ENCODE measurements at regions not wholly inside any gene's neighbourhood (a gene's known extent, or its start where the extent isn't known, plus 50 kb on each side); places are given as distances from the start of the nearest gene placed in this dataset.

DNA sequence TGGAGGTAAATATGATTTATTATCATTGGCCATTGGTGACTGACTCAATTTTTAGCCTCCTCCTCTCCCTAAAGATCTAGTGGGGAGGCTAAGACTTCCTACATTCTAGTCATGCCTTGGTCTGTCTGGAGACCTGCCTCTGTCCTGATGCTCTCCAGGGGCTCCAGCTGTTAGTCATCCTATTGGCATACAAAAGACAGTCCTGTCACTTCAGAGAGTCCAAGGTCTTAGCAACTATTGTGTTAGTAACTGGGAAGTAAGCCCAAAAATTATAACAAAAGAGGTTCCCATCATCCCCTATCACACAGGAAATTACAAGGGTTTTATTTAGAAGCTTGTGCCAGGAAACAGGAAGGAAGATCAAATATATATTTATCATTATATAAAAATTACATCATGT is 400.6 kb upstream of the VSTM2A start:
- CTCF ChIA-PET: no interaction called here
- Histone ChIP-seq H3K4me2 (ENCODE audit: control insufficient read depth, insufficient read depth) (no peak overlapping the region), H3K79me2 (ENCODE audit: control insufficient read depth, insufficient read depth, low read length) (no peaks in the 10 kb centered on the region), H2AFZ (ENCODE audit: control insufficient read depth, low read depth, low read length) (no peak overlapping the region), H3K9me3 (replicated peaks; ENCODE audit: control insufficient read depth, insufficient read depth, low read length) (no peaks in the 10 kb centered on the region), H3K4me3 (no peak overlapping the region), H3K9ac (ENCODE audit: control insufficient read depth, insufficient read depth, low read length) (no peak overlapping the region), H3K36me3 (ENCODE audit: control insufficient read depth in 2 of 2, insufficient read depth in 2 of 2, low read length in 1 of 2) (no peaks in the 10 kb centered on the region), H3K27me3 (replicated peaks in 1 of 2; ENCODE audit: control insufficient read depth in 2 of 2, insufficient read depth in 2 of 2, low read length in 1 of 2) (no peaks in the 10 kb centered on the region), H3K4me1 (ENCODE audit: control insufficient read depth, insufficient read depth, low read length) (no peaks in the 10 kb centered on the region), H3K27ac (ENCODE audit: control insufficient read depth, insufficient read depth) (no peak overlapping the region), H4K20me1 (ENCODE audit: control insufficient read depth, insufficient read depth) (no peaks in the 10 kb centered on the region)
- POLR2A ChIA-PET: no interaction called here
- FAIRE-seq (no peak), DNase-seq (ENCODE audit: low read depth, low spot score) (no peak), ATAC-seq (no peak)
- SMC1A ChIA-PET (ENCODE audit: uncharacterized antibody, unreplicated experiment): no interaction called here
- intact Hi-C loops (cut with micrococcal nuclease; ENCODE audit: unreplicated experiment) (no loop called here), in situ Hi-C loops (cut with MboI) (no loop called here)
- RAD21 ChIA-PET (ENCODE audit: unreplicated experiment): no interaction called here
- TF ChIP-seq NFYB (IDR thresholded peaks at IDR 0.05; ENCODE audit: insufficient read depth, low read depth, low read length) (no peak), MTA3 (IDR thresholded peaks at IDR 0.05; ENCODE audit: borderline replicate concordance, low read length) (no peak), NR2F1 (conservative IDR thresholded peaks at IDR 0.05) (no peak), ESRRA (IDR thresholded peaks at IDR 0.05; ENCODE audit: low read length) (no peak), ZNF217 (IDR thresholded peaks at IDR 0.05) (no peak), ZNF24 (IDR thresholded peaks at IDR 0.05) (no peak), JUNB (IDR thresholded peaks at IDR 0.05) (no peak), DPF2 (IDR thresholded peaks at IDR 0.05) (no peak), SMARCA5 (IDR thresholded peaks at IDR 0.05) (no peak), PML (IDR thresholded peaks at IDR 0.05; ENCODE audit: low read length) (no peak), GABPA (IDR thresholded peaks at IDR 0.05; ENCODE audit: low read depth) (no peak), HDAC6 (IDR thresholded peaks at IDR 0.05; ENCODE audit: unreplicated experiment) (no peak), BMI1 (IDR thresholded peaks at IDR 0.05; ENCODE audit: borderline replicate concordance) (no peak), SREBF1 (IDR thresholded peaks at IDR 0.05; ENCODE audit: low read length) (no peak), TCF12 (IDR thresholded peaks at IDR 0.05; ENCODE audit: low read depth, low read length) (no peak), ZNF622 (IDR thresholded peaks at IDR 0.05) (no peak)
- TF ChIP-seq, protein P1, sequence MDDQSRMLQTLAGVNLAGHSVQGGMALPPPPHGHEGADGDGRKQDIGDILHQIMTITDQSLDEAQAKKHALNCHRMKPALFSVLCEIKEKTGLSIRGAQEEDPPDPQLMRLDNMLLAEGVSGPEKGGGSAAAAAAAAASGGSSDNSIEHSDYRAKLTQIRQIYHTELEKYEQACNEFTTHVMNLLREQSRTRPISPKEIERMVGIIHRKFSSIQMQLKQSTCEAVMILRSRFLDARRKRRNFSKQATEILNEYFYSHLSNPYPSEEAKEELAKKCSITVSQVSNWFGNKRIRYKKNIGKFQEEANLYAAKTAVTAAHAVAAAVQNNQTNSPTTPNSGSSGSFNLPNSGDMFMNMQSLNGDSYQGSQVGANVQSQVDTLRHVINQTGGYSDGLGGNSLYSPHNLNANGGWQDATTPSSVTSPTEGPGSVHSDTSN (IDR thresholded peaks at IDR 0.05; ENCODE audit: insufficient replicate concordance, low read depth, low read length): no peak
- TF ChIP-seq, protein P2, sequence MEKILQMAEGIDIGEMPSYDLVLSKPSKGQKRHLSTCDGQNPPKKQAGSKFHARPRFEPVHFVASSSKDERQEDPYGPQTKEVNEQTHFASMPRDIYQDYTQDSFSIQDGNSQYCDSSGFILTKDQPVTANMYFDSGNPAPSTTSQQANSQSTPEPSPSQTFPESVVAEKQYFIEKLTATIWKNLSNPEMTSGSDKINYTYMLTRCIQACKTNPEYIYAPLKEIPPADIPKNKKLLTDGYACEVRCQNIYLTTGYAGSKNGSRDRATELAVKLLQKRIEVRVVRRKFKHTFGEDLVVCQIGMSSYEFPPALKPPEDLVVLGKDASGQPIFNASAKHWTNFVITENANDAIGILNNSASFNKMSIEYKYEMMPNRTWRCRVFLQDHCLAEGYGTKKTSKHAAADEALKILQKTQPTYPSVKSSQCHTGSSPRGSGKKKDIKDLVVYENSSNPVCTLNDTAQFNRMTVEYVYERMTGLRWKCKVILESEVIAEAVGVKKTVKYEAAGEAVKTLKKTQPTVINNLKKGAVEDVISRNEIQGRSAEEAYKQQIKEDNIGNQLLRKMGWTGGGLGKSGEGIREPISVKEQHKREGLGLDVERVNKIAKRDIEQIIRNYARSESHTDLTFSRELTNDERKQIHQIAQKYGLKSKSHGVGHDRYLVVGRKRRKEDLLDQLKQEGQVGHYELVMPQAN (conservative IDR thresholded peaks at IDR 0.05): no peak
- TF ChIP-seq, protein P3, sequence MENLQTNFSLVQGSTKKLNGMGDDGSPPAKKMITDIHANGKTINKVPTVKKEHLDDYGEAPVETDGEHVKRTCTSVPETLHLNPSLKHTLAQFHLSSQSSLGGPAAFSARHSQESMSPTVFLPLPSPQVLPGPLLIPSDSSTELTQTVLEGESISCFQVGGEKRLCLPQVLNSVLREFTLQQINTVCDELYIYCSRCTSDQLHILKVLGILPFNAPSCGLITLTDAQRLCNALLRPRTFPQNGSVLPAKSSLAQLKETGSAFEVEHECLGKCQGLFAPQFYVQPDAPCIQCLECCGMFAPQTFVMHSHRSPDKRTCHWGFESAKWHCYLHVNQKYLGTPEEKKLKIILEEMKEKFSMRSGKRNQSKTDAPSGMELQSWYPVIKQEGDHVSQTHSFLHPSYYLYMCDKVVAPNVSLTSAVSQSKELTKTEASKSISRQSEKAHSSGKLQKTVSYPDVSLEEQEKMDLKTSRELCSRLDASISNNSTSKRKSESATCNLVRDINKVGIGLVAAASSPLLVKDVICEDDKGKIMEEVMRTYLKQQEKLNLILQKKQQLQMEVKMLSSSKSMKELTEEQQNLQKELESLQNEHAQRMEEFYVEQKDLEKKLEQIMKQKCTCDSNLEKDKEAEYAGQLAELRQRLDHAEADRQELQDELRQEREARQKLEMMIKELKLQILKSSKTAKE (IDR thresholded peaks at IDR 0.05; ENCODE audit: low read depth, poor library complexity, severe bottlenecking): no peak
- no TSS peak for BruUV-seq (replicated peaks)

Measured in GM12878 (cell line).